ENCODE measurements at regions not wholly inside any gene's neighbourhood (a gene's known extent, or its start where the extent isn't known, plus 50 kb on each side); places are given as distances from the start of the nearest gene placed in this dataset.
A peak's percentile ranks its signal among the peaks of the same experiment; 100 is the strongest.

- H3K4me2 ChIP-seq (ENCODE audit: low read depth, low read length), result no peak overlapping the region
- H3K27me3 ChIP-seq (replicated peaks; ENCODE audit: insufficient read depth, low read length), result no peaks in the 10 kb centered on the region
- DNase-seq, result no peak
- no peaks in the 10 kb centered on the region for H3K9me2 ChIP-seq (replicated peaks; ENCODE audit: insufficient read depth, low read length)
- H3F3A ChIP-seq (ENCODE audit: insufficient read depth, low read length), result no peaks in the 10 kb centered on the region
- H3K4me3 ChIP-seq (ENCODE audit: low read length), result no peak overlapping the region
- no peaks in the 10 kb centered on the region for H3K9me3 ChIP-seq (replicated peaks; ENCODE audit: insufficient read depth, low read length)
- TF ChIP-seq EZH2phosphoT487 (IDR thresholded peaks at IDR 0.05; ENCODE audit: low read length), result no peak
- no peak for TF ChIP-seq EZH2 (optimal IDR thresholded peaks at IDR 0.05; ENCODE audit: low read depth, low read length)
- TF ChIP-seq CTCF (IDR thresholded peaks at IDR 0.05; ENCODE audit: low read length), result no peak
- H3K36me3 ChIP-seq (replicated peaks; ENCODE audit: insufficient read depth, low read length), result no peaks in the 10 kb centered on the region
- peaks cover 21% of the 10 kb centered on the region for H3K4me1 ChIP-seq (ENCODE audit: low read length)
- no peak overlapping the region for H3K9ac ChIP-seq (ENCODE audit: low read length)
- H3K27ac ChIP-seq (ENCODE audit: low read length), result no peak overlapping the region
- no peaks in the 10 kb centered on the region for H4K20me1 ChIP-seq (ENCODE audit: insufficient read depth, low read length)
- no peak overlapping the region for H2AFZ ChIP-seq (ENCODE audit: low read length)
- no peaks in the 10 kb centered on the region for H3K79me2 ChIP-seq (ENCODE audit: low read length)
Measured at GRCh38 chr2:174022431-174022830, 57.3 kb upstream of the SP3 start.

GRCh38 chr2:174020926-174021662, 55.9 kb upstream of the SP3 start:
- Histone ChIP-seq H3F3A (ENCODE audit: insufficient read depth, low read length) (no peaks in the 10 kb centered on the region), H3K4me2 (ENCODE audit: low read depth, low read length) (peak overlapping the region; percentile 54), H3K27ac (ENCODE audit: low read length) (peak overlapping the region; percentile 33; the same call in 1 of the 2 replicates), H4K20me1 (ENCODE audit: insufficient read depth, low read length) (no peaks in the 10 kb centered on the region), H3K9ac (ENCODE audit: low read length) (peak overlapping the region; percentile 20; the same call in 1 of the 2 replicates), H2AFZ (ENCODE audit: low read length) (peak overlapping the region; percentile 77), H3K4me3 (ENCODE audit: low read length) (no peak overlapping the region), H3K9me2 (replicated peaks; ENCODE audit: insufficient read depth, low read length) (no peaks in the 10 kb centered on the region), H3K27me3 (replicated peaks; ENCODE audit: insufficient read depth, low read length) (no peaks in the 10 kb centered on the region), H3K36me3 (replicated peaks; ENCODE audit: insufficient read depth, low read length) (no peaks in the 10 kb centered on the region), H3K9me3 (replicated peaks; ENCODE audit: insufficient read depth, low read length) (no peaks in the 10 kb centered on the region), H3K79me2 (ENCODE audit: low read length) (no peaks in the 10 kb centered on the region), H3K4me1 (ENCODE audit: low read length) (peaks cover 22% of the 10 kb centered on the region)
- TF ChIP-seq EZH2 (optimal IDR thresholded peaks at IDR 0.05; ENCODE audit: low read depth, low read length) (no peak), EZH2phosphoT487 (IDR thresholded peaks at IDR 0.05; ENCODE audit: low read length) (no peak), CTCF (IDR thresholded peaks at IDR 0.05; ENCODE audit: low read length) (no peak)
- no peak for DNase-seq

GRCh38 chr2:174020026-174020425, 54.9 kb upstream of the SP3 start:
- Histone ChIP-seq H3K9me3 (replicated peaks; ENCODE audit: insufficient read depth, low read length) (no peaks in the 10 kb centered on the region), H3K9me2 (replicated peaks; ENCODE audit: insufficient read depth, low read length) (no peaks in the 10 kb centered on the region), H3K27me3 (replicated peaks; ENCODE audit: insufficient read depth, low read length) (no peaks in the 10 kb centered on the region), H3K27ac (ENCODE audit: low read length) (no peak overlapping the region), H3K9ac (ENCODE audit: low read length) (no peak overlapping the region), H3K36me3 (replicated peaks; ENCODE audit: insufficient read depth, low read length) (no peaks in the 10 kb centered on the region), H3K79me2 (ENCODE audit: low read length) (no peaks in the 10 kb centered on the region), H3K4me2 (ENCODE audit: low read depth, low read length) (no peak overlapping the region), H3K4me3 (ENCODE audit: low read length) (no peak overlapping the region), H2AFZ (ENCODE audit: low read length) (no peak overlapping the region), H3K4me1 (ENCODE audit: low read length) (peaks cover 22% of the 10 kb centered on the region), H3F3A (ENCODE audit: insufficient read depth, low read length) (no peaks in the 10 kb centered on the region), H4K20me1 (ENCODE audit: insufficient read depth, low read length) (no peaks in the 10 kb centered on the region)
- no peak for TF ChIP-seq CTCF (IDR thresholded peaks at IDR 0.05; ENCODE audit: low read length)
- no peak for TF ChIP-seq EZH2 (optimal IDR thresholded peaks at IDR 0.05; ENCODE audit: low read depth, low read length)
- no peak for TF ChIP-seq EZH2phosphoT487 (IDR thresholded peaks at IDR 0.05; ENCODE audit: low read length)
- no peak for DNase-seq
